ENCODE measurements at regions not wholly inside any gene's neighbourhood (a gene's known extent, or its start where the extent isn't known, plus 50 kb on each side); places are given as distances from the start of the nearest gene placed in this dataset.

DNA sequence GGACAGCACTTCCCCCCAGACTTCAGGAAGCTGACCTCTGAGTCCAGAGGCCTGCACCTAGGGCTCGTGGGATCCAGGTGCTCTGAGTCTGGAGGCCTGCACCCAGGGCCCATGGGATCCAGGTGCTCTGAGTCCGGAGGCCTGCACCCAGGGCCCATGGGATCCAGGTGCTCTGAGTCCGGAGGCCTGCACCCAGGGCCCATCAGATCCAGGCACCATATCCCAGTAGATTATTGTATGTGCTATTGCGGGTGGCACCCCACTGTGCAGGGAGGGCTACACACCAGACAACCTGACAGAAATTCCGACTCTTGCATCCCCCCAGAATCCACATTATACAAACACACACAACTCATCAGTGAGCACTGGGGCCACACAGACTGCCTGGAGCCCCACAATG lies 515.2 kb downstream of the EIPR1 start:
- no peaks in the 10 kb centered on the region for H3K4me1 Mint-ChIP-seq
- DNase-seq (ENCODE audit: low spot score in 2 of 2), result no peak
- no peaks in the 10 kb centered on the region for H3K27me3 Mint-ChIP-seq
- no peak overlapping the region for H3K4me3 Mint-ChIP-seq
- no peak overlapping the region for H3K27ac Mint-ChIP-seq (ENCODE audit: low read depth)
- no peak for ATAC-seq (replicated peaks; ENCODE audit: extremely low read depth, poor library complexity, severe bottlenecking)
- no peaks in the 10 kb centered on the region for H3K36me3 Mint-ChIP-seq (ENCODE audit: insufficient read depth)
- no peaks in the 10 kb centered on the region for H3K9me3 Mint-ChIP-seq

DNA sequence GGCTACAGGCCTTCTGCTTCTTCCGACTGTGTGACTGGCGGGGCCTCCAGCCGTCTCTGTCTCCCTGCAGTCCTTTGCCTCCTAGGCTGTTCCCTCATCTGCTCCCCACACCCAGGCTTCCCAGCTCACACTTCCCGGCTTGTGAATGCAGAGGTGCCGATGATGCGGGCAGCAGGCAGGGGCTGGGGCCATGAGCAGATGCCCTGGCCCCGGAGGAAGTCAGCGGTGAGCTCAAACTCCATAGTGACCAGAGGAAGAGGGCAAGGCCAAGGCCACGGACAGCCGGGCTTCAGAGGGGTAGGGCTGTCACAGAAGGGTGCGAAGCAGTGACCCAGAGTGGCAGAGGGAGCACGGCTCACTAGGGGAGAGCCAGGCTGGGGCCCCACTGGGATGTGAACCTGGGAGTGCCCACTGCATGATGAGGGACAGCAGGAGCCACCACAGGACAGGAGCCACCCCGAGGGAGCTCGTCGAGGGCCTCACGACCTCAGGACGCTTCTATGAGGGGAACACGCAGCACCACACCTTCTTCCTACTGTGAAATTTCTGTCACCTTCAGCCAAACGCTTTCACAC lies 515.9 kb downstream of the EIPR1 start:
- DNase-seq (ENCODE audit: low spot score in 2 of 2) (no peak), ATAC-seq (replicated peaks; ENCODE audit: extremely low read depth, poor library complexity, severe bottlenecking) (no peak)
- Mint-ChIP-seq H3K9me3 (no peaks in the 10 kb centered on the region), H3K27ac (ENCODE audit: low read depth) (no peak overlapping the region), H3K36me3 (ENCODE audit: insufficient read depth) (no peaks in the 10 kb centered on the region), H3K27me3 (no peaks in the 10 kb centered on the region), H3K4me3 (no peak overlapping the region), H3K4me1 (no peaks in the 10 kb centered on the region)

DNA sequence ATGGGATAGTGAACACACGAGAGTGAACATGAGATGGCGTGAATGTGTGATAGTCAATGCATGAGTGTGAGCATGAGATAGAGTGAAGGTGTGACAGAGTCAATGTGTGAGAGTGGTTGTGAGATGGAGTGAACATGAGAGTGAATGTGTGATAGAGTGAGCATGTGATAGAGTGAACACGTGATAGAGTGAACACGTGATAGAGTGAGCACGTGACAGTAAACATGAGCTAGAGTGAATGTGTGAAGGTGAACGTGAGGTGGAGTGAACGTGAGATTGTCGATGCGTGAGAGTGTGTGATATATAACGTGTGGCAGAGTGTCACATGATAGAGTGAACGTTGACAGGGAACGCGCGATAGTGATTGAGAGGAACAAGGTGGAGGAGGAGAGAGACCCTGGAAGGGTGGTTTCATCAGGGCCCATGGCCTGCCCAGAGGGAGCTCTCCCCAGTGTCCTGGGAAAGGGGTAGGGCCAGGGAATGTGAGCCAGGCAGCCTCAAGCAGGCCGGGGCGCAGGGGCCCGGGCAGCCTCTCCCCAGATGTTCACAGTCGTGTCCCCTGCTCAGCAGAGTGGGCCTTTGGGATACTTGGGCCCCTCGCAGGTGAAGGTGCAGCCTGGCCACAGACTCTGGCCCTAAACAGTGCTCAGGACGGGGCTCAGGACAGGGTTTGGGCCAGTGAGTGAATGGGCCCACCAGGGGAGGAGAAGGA lies 516.9 kb downstream of the EIPR1 start:
- DNase-seq (ENCODE audit: low spot score in 2 of 2) (no peak), ATAC-seq (replicated peaks; ENCODE audit: extremely low read depth, poor library complexity, severe bottlenecking) (no peak)
- no peaks in the 10 kb centered on the region for H3K36me3 Mint-ChIP-seq (ENCODE audit: insufficient read depth)
- no peaks in the 10 kb centered on the region for H3K27me3 Mint-ChIP-seq
- H3K9me3 Mint-ChIP-seq, result no peaks in the 10 kb centered on the region
- no peaks in the 10 kb centered on the region for H3K4me1 Mint-ChIP-seq
- no peak overlapping the region for H3K4me3 Mint-ChIP-seq
- no peak overlapping the region for H3K27ac Mint-ChIP-seq (ENCODE audit: low read depth)

DNA sequence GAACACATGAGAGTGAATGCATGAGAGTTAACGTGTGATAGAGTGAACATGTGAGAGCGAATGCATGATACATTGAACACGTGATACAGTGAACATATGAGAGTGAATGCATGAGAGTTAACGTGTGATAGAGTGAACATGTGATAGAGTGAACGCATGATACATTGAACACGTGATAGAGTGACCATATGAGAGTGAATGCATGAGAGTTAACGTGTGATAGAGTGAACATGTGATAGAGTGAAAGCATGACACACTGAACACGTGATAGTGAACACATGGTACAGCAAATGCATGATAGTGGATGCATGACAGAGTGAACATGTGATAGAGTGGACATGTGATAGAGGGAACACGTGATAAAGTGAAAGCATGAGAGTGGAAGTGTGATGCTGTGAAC lies 517.9 kb downstream of the EIPR1 start:
- Mint-ChIP-seq H3K4me3 (no peak overlapping the region), H3K27ac (ENCODE audit: low read depth) (no peak overlapping the region), H3K9me3 (no peaks in the 10 kb centered on the region), H3K27me3 (no peaks in the 10 kb centered on the region), H3K4me1 (no peaks in the 10 kb centered on the region), H3K36me3 (ENCODE audit: insufficient read depth) (no peaks in the 10 kb centered on the region)
- no peak for DNase-seq (ENCODE audit: low spot score in 2 of 2)
- no peak for ATAC-seq (replicated peaks; ENCODE audit: extremely low read depth, poor library complexity, severe bottlenecking)

DNA sequence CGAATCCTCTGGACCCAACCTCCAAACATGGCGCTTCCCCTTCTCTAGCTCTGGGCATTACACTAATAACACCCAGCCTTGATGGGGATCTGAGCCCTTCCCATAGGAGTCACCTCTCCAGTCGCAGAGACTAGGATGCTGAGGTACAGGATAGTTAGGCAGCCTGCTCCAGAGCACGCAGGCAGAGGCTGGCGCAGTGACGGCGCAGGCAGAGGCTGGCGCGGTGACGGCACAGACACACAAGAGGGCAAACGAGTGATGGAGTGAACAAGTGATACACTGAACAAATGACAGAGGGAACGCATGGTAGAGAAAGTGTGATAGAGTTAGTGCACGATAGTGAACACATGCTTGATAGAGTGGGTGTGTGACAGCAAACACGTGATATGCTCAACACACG lies 518.5 kb downstream of the EIPR1 start:
- Mint-ChIP-seq H3K27me3 (no peaks in the 10 kb centered on the region), H3K4me1 (no peaks in the 10 kb centered on the region), H3K9me3 (no peaks in the 10 kb centered on the region), H3K36me3 (ENCODE audit: insufficient read depth) (no peaks in the 10 kb centered on the region), H3K4me3 (no peak overlapping the region), H3K27ac (ENCODE audit: low read depth) (no peak overlapping the region)
- ATAC-seq (replicated peaks; ENCODE audit: extremely low read depth, poor library complexity, severe bottlenecking) (no peak), DNase-seq (ENCODE audit: low spot score in 2 of 2) (no peak)

DNA sequence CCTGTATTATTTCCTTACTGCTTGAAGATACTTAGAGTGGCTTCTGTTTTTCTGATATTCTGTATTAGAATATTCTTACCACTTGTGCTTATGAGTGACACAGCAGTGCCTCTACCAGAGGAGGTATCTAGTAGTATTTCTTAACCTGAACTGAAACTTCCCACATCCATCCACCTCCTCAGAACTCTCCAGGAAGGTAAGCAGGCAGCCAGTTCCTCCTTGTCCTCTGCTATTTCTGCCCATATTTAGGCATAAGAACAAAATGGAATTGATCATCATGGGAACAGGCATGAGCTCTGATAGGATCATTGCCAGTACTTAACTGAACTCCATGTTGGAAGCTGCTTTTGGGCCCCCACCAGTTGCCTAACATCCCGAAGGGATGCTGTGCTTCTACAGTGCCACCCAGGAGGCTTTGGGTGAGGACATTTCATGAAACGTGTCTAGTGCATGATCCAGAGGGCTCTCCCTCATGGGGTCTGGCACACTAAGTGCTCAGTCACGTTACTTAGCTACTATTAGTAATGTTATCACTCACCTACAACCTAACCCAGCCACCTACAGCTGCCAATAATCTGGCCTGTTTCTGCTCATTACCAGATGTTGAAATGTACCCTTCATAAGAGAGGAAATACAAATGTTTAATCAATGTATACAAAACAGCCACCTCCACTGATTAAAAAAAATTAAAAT lies 520.7 kb downstream of the EIPR1 start:
- no peak for DNase-seq (ENCODE audit: low spot score in 2 of 2)
- H3K27ac Mint-ChIP-seq (ENCODE audit: low read depth), result no peak overlapping the region
- no peaks in the 10 kb centered on the region for H3K36me3 Mint-ChIP-seq (ENCODE audit: insufficient read depth)
- no peak overlapping the region for H3K4me3 Mint-ChIP-seq
- no peaks in the 10 kb centered on the region for H3K4me1 Mint-ChIP-seq
- no peak for ATAC-seq (replicated peaks; ENCODE audit: extremely low read depth, poor library complexity, severe bottlenecking)
- H3K27me3 Mint-ChIP-seq, result no peaks in the 10 kb centered on the region
- no peaks in the 10 kb centered on the region for H3K9me3 Mint-ChIP-seq

DNA sequence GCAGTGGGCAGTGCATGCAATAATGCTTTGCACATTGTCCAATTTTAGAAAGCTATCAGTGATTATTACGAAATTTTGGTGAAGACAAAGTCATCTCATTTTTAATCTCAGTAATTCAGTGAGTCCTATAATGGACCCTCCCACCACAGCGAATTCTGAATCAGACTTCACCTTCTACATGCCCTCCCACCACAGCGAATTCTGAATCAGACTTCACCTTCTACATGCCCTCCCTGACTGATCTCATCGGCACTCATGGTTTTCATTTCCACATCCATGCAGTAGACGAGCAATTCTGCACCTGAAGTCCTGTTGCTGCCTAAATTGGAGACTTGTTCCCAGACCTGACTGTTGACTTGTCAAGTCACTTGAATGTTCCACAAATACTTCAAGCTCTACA lies 522.3 kb downstream of the EIPR1 start:
- DNase-seq (ENCODE audit: low spot score in 2 of 2) (no peak), ATAC-seq (replicated peaks; ENCODE audit: extremely low read depth, poor library complexity, severe bottlenecking) (no peak)
- Mint-ChIP-seq H3K27me3 (no peaks in the 10 kb centered on the region), H3K4me3 (no peak overlapping the region), H3K9me3 (no peaks in the 10 kb centered on the region), H3K36me3 (ENCODE audit: insufficient read depth) (no peaks in the 10 kb centered on the region), H3K4me1 (no peaks in the 10 kb centered on the region), H3K27ac (ENCODE audit: low read depth) (no peak overlapping the region)

DNA sequence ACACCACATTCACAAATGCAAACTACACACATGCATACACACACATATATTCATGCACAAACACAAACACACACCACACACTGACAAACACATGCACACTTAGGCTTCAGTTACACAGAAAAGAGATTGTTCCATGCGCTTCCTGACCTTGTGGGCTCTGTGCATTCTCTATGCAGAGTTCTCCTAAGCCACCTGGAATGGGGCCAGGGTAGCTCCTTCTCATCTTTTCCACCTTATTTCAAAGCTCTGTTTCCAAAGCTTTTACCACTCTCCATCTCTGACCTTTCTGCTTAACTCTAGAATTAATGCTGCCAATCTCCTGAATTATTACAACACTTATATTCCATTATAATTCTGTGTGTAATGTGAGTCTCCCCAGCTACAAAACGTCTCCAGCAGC lies 522.3 kb upstream of the MYT1L start:
- Mint-ChIP-seq H3K27me3 (no peaks in the 10 kb centered on the region), H3K9me3 (no peaks in the 10 kb centered on the region), H3K36me3 (ENCODE audit: insufficient read depth) (no peaks in the 10 kb centered on the region), H3K4me3 (no peak overlapping the region), H3K27ac (ENCODE audit: low read depth) (no peak overlapping the region), H3K4me1 (no peaks in the 10 kb centered on the region)
- no peak for ATAC-seq (replicated peaks; ENCODE audit: extremely low read depth, poor library complexity, severe bottlenecking)
- no peak for DNase-seq (ENCODE audit: low spot score in 2 of 2)

DNA sequence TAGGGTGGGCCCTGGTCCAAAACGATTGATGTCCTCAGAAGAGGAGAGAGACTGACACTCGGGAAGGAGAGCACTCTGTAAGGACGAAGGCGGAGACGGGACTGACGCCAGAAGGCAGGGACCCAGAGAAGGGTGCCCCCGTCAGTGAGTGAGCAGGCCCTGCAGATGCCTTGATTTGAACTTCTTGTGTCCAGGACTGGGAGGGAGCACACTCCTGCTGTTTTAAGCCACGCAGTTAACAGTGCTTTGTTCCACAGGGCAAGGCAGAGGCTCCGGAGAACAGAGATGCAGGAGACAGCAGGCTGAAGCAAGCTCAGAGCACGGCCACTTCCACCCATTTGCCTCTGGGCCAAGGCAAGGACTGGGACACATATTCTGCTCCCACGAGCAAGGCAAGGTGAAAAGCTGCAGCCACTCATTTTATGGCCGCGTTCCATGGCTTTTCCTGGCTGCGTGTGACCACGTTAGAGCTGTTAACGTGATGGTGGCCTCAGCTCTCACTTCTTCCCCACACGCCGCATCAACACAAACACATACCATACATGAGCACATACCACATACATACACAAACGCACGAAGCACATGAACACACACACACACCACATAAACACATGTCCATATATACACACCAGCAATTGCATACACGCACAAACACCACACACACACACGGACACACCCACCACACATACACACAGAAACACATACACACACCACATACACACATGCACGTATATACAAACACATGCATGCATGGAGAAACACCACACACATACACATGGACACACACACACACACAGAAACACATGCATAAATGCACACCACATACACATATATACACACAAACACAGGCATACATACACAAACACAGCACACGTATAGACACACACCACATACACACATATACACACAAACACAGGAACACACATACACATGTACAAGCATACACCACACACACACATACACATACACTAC lies 521.0 kb upstream of the MYT1L start:
- DNase-seq (ENCODE audit: low spot score in 2 of 2), result no peak
- Mint-ChIP-seq H3K9me3 (no peaks in the 10 kb centered on the region), H3K36me3 (ENCODE audit: insufficient read depth) (no peaks in the 10 kb centered on the region), H3K4me3 (no peak overlapping the region), H3K27ac (ENCODE audit: low read depth) (no peak overlapping the region), H3K27me3 (no peaks in the 10 kb centered on the region), H3K4me1 (no peaks in the 10 kb centered on the region)
- no peak for ATAC-seq (replicated peaks; ENCODE audit: extremely low read depth, poor library complexity, severe bottlenecking)

DNA sequence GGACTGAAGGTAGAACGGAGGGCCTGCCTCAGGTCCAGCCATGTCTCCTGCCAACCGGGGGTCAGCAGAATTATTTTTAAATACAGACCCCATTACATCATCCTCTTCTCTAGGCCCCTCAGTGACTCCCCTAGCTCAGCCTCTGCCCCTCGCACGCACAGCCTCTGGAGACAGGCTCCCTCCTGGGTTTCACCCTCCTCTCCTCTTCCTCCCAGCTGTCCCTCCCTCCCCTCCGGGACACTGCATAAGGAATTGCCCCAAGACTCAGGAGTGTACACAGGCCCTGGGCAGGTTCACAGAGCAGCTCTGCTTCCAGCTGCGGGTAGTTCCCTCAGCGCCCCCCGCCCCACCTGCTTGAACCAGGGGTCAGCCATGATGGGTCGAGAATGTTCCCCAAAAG lies 520.2 kb upstream of the MYT1L start:
- no peaks in the 10 kb centered on the region for H3K9me3 Mint-ChIP-seq

DNA sequence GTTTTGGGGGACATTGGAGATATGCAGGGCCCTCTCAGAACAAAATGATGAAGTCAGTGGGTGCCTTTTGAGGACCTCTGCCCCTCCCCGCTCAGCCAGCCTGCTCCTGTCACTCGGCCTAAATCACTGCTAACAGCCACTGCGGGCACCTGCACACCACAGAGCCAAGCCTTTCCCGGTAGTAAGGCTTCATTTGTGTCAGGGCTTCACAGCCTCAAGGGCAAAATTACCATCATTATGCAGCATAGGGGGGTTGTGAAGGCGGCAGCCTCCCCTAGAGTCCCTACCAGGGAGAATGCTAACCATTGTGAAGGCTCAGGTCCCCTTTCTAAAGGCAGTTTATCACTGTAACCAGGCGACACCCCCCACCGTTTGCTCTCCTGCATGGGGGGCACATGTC lies 519.8 kb upstream of the MYT1L start:
- H3K27ac Mint-ChIP-seq (ENCODE audit: low read depth), result no peak overlapping the region
- DNase-seq (ENCODE audit: low spot score in 2 of 2) (no peak), ATAC-seq (replicated peaks; ENCODE audit: extremely low read depth, poor library complexity, severe bottlenecking) (no peak)
- no peaks in the 10 kb centered on the region for H3K36me3 Mint-ChIP-seq (ENCODE audit: insufficient read depth)
- H3K4me3 Mint-ChIP-seq, result no peak overlapping the region
- no peaks in the 10 kb centered on the region for H3K9me3 Mint-ChIP-seq
- no peaks in the 10 kb centered on the region for H3K27me3 Mint-ChIP-seq
- H3K4me1 Mint-ChIP-seq, result no peaks in the 10 kb centered on the region

More for the DNA sequence above, 520.2 kb upstream of the MYT1L start:
- no peak overlapping the region for H3K4me3 Mint-ChIP-seq
- H3K36me3 Mint-ChIP-seq (ENCODE audit: insufficient read depth), result no peaks in the 10 kb centered on the region
- no peaks in the 10 kb centered on the region for H3K27me3 Mint-ChIP-seq
- ATAC-seq (replicated peaks; ENCODE audit: extremely low read depth, poor library complexity, severe bottlenecking) (no peak), DNase-seq (ENCODE audit: low spot score in 2 of 2) (no peak)
- H3K27ac Mint-ChIP-seq (ENCODE audit: low read depth), result no peak overlapping the region
- H3K4me1 Mint-ChIP-seq, result no peaks in the 10 kb centered on the region

DNA sequence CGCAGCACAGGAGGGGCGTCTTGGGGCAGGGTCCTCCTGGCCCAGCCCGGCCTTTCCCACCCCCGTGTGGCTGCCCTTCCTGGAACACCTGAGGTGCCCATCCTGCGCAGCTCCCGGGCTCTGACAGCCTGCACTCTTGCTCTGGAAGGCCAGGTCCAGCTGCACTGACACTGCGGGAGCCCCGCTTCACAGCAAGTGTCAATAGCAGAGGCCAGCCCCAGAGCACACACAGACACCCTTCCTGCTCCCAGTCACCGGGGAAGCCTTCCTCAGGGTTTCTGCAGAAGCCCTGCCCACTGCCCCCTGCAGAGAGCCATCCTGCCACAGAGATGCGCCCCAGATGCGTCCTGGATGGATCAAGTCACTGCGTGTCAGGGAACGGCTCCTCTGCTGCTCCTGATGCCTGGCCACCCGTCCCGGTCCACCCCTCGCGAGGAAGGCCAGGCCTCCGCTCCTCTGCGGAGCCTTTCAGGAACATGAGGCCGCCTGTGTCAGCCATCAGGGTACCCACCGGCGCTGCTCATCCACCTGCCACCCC lies 519.2 kb upstream of the MYT1L start:
- no peak overlapping the region for H3K27ac Mint-ChIP-seq (ENCODE audit: low read depth)
- no peaks in the 10 kb centered on the region for H3K9me3 Mint-ChIP-seq
- H3K36me3 Mint-ChIP-seq (ENCODE audit: insufficient read depth), result no peaks in the 10 kb centered on the region
- H3K27me3 Mint-ChIP-seq, result no peaks in the 10 kb centered on the region
- H3K4me1 Mint-ChIP-seq, result no peaks in the 10 kb centered on the region
- DNase-seq (ENCODE audit: low spot score in 2 of 2) (no peak), ATAC-seq (replicated peaks; ENCODE audit: extremely low read depth, poor library complexity, severe bottlenecking) (no peak)
- no peak overlapping the region for H3K4me3 Mint-ChIP-seq
